ENCODE measurements at regions not wholly inside any gene's neighbourhood (a gene's known extent, or its start where the extent isn't known, plus 50 kb on each side); places are given as distances from the start of the nearest gene placed in this dataset.

GRCh38 chr20:57908704-57909630, 199.2 kb upstream of the PMEPA1 start:
- Histone ChIP-seq H3K27me3 (no peaks in the 10 kb centered on the region), H3K4me3 (no peak overlapping the region), H3K36me3 (no peaks in the 10 kb centered on the region), H3K4me1 (no peaks in the 10 kb centered on the region), H3K27ac (no peak overlapping the region), H3K9me3 (no peaks in the 10 kb centered on the region)
- DNase-seq (no peak), ATAC-seq (no peak)
- no peak for TF ChIP-seq POLR2A (IDR thresholded peaks at IDR 0.05)
- no peak for TF ChIP-seq CTCF (IDR thresholded peaks at IDR 0.05 in 4 of 5, conservative IDR thresholded peaks at IDR 0.05 in 1 of 5)
- intact Hi-C loops (cut with DNase I; ENCODE audit: low total_unique reads) (no loop called here), in situ Hi-C loops (cut with MboI; ENCODE audit: low sequenced_read_pairs in 4 of 4) (no loop called here)

GRCh38 chr20:57908226-57908625, 198.4 kb upstream of the PMEPA1 start:
- no peaks in the 10 kb centered on the region for H3K27me3 ChIP-seq
- H3K9me3 ChIP-seq = no peaks in the 10 kb centered on the region
- no peaks in the 10 kb centered on the region for H3K36me3 ChIP-seq
- H3K27ac ChIP-seq = no peak overlapping the region
- in situ Hi-C loops (cut with MboI; ENCODE audit: low sequenced_read_pairs in 4 of 4) (no loop called here), intact Hi-C loops (cut with DNase I; ENCODE audit: low total_unique reads) (no loop called here)
- no peak overlapping the region for H3K4me3 ChIP-seq
- TF ChIP-seq POLR2A (IDR thresholded peaks at IDR 0.05) = no peak
- no peak for TF ChIP-seq CTCF (IDR thresholded peaks at IDR 0.05 in 4 of 5, conservative IDR thresholded peaks at IDR 0.05 in 1 of 5)
- ATAC-seq (no peak), DNase-seq (no peak)
- no peaks in the 10 kb centered on the region for H3K4me1 ChIP-seq

GRCh38 chr20:57907131-57908000, 197.6 kb upstream of the PMEPA1 start:
- H3K9me3 ChIP-seq = no peaks in the 10 kb centered on the region
- H3K27me3 ChIP-seq = no peaks in the 10 kb centered on the region
- H3K36me3 ChIP-seq = no peaks in the 10 kb centered on the region
- TF ChIP-seq POLR2A (IDR thresholded peaks at IDR 0.05) (no peak), CTCF (IDR thresholded peaks at IDR 0.05 in 4 of 5, conservative IDR thresholded peaks at IDR 0.05 in 1 of 5) (no peak)
- H3K4me1 ChIP-seq = no peaks in the 10 kb centered on the region
- no peak for ATAC-seq
- H3K27ac ChIP-seq = no peak overlapping the region
- DNase-seq = no peak
- no peak overlapping the region for H3K4me3 ChIP-seq
- intact Hi-C loops (cut with DNase I; ENCODE audit: low total_unique reads) (no loop called here), in situ Hi-C loops (cut with MboI; ENCODE audit: low sequenced_read_pairs in 4 of 4) (no loop called here)

GRCh38 chr20:57905448-57905847, 195.6 kb upstream of the PMEPA1 start:
- DNase-seq (no peak), ATAC-seq (no peak)
- no peaks in the 10 kb centered on the region for H3K4me1 ChIP-seq
- H3K27ac ChIP-seq = no peak overlapping the region
- intact Hi-C loops (cut with DNase I; ENCODE audit: low total_unique reads) = no loop called here
- in situ Hi-C loops (cut with MboI; ENCODE audit: low sequenced_read_pairs in 4 of 4) = no loop called here
- no peak for TF ChIP-seq CTCF (IDR thresholded peaks at IDR 0.05 in 4 of 5, conservative IDR thresholded peaks at IDR 0.05 in 1 of 5)
- TF ChIP-seq POLR2A (IDR thresholded peaks at IDR 0.05) = no peak
- no peak overlapping the region for H3K4me3 ChIP-seq
- H3K9me3 ChIP-seq = no peaks in the 10 kb centered on the region
- no peaks in the 10 kb centered on the region for H3K27me3 ChIP-seq
- no peaks in the 10 kb centered on the region for H3K36me3 ChIP-seq
